HG03025 (cell line): ENCODE measurements at regions not wholly inside any gene's neighbourhood (a gene's known extent, or its start where the extent isn't known, plus 50 kb on each side); places are given as distances from the start of the nearest gene placed in this dataset.

Experiments used
- ATAC-seq: cut with Tn5 transposase; IDR thresholded peaks from one replicate; pipeline ENCODE4 v1.9.1; 2021; ENCODE audit warnings: mild to moderate bottlenecking, moderate library complexity; ENCODE audit not compliant: unreplicated experiment, low FRiP score

GRCh38 chr2:174669336-174669735 is 71.7 kb upstream of the WIPF1 start:
- ATAC-seq, result no peak

GRCh38 chr2:174668075-174668474 is 70.5 kb upstream of the WIPF1 start:
- no peak for ATAC-seq

- ATAC-seq, result no peak
Measured at GRCh38 chr2:174667250-174667860, 69.8 kb upstream of the WIPF1 start.

- no peak for ATAC-seq
Measured at GRCh38 chr2:174666845-174667244, 69.2 kb upstream of the WIPF1 start.

GRCh38 chr2:174666312-174666711 is 68.7 kb upstream of the WIPF1 start:
- ATAC-seq, result no peak

GRCh38 chr2:174664084-174664759 is 66.6 kb upstream of the WIPF1 start:
- no peak for ATAC-seq

GRCh38 chr2:174663550-174663949 is 65.9 kb upstream of the WIPF1 start:
- no peak for ATAC-seq

- no peak for ATAC-seq
Measured at GRCh38 chr2:174662859-174663258, 65.3 kb upstream of the WIPF1 start.

- ATAC-seq, result no peak
Measured at GRCh38 chr2:174662459-174662858, 64.9 kb upstream of the WIPF1 start.

- ATAC-seq, result no peak
Measured at GRCh38 chr2:174660984-174661675, 63.5 kb upstream of the WIPF1 start.

GRCh38 chr2:174659069-174659900 is 61.7 kb upstream of the WIPF1 start:
- ATAC-seq, result no peak

- no peak for ATAC-seq
Measured at GRCh38 chr2:174656676-174657176, 59.1 kb upstream of the WIPF1 start.

- ATAC-seq, result no peak
Measured at GRCh38 chr2:174656035-174656434, 58.4 kb upstream of the WIPF1 start.

- no peak for ATAC-seq
Measured at GRCh38 chr2:174654419-174654941, 56.9 kb upstream of the WIPF1 start.

- no peak for ATAC-seq
Measured at GRCh38 chr2:174648896-174649295, 51.3 kb upstream of the WIPF1 start.
